Heart left ventricle (tissue), 13 donors: ENCODE measurements at regions not wholly inside any gene's neighbourhood (a gene's known extent, or its start where the extent isn't known, plus 50 kb on each side); places are given as distances from the start of the nearest gene placed in this dataset.

ENCODE experiments used
- POLR2A ChIP-seq, 2 donors: fragments of 450-650 bp; IDR thresholded peaks; one replicate each; pipeline ENCODE4 v1.6.1; 2017; ENCODE audit warnings: antibody characterized with exemption in 2 of 2, mild to moderate bottlenecking in 2 of 2, moderate library complexity in 2 of 2
- TF ChIP-seq, protein P1 (sequence below), 12 donors: fragments of 200-600 bp; sonication (generic) in 4 of 12; IDR thresholded peaks; one replicate each; pipeline versions ENCODE4 v1.5.0 to v1.8.0; 2018 to 2022; ENCODE audit warnings: antibody characterized with exemption in 12 of 12, mild to moderate bottlenecking in 5 of 12
- donor health status: ischemic (EF 13 %, LVEDD 7.1; RV severe dilation, severe dysfunction).
- donor health status: DM: no; HTN: yes; CAD: no.
- donor health status: DM: no; HTN: no; CAD: no.
- donor health status: ischemic (EF 25% LVEDD 6.9; RV normal size, moderate dysfunction).
- donor health status: ischemic (EF 25% LVEDD 5.7; RV mildly dilated, moderate dysfunction).
- donor health status: ischemic (EF 35%, LVEDD 5.7; RV mildly dilated, moderate dysfunction).
- donor health status: nonischemic (EF 11% LVEDD 7.7; RV severe dilation, severe dysfunction).
- donor health status: DM: yes; HTN: yes; CAD: no.
- donor health status: PGD.
- donor health status: ischemic (EF 29% LVEDD 5.4; RV normal size, mild dysfunction).
- donor health status: nonischemic (EF 23%, LVEDD 6.1; RV moderate dilation, normal function).

DNA sequence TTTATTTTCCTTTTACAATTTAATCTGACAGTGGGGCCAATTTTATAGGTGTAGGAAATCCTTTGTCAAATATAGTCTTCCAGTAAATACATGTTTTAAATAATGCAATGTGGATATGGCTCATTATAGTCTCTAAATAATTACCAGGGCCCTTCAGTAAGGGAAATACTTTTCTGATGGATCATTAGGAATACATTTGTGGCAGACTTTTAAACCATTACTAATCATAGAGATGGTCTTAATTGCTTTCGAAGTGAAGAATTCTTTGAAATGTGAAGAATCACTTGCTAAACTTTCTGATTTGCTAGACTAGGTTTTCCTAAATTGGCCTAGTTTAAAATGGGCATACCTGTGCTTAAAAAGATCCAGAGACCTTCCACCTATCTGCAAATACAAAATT, 105.6 kb upstream of the ELL2 start:
- TF ChIP-seq POLR2A (IDR thresholded peaks at IDR 0.05): no peak
- TF ChIP-seq, protein P1, sequence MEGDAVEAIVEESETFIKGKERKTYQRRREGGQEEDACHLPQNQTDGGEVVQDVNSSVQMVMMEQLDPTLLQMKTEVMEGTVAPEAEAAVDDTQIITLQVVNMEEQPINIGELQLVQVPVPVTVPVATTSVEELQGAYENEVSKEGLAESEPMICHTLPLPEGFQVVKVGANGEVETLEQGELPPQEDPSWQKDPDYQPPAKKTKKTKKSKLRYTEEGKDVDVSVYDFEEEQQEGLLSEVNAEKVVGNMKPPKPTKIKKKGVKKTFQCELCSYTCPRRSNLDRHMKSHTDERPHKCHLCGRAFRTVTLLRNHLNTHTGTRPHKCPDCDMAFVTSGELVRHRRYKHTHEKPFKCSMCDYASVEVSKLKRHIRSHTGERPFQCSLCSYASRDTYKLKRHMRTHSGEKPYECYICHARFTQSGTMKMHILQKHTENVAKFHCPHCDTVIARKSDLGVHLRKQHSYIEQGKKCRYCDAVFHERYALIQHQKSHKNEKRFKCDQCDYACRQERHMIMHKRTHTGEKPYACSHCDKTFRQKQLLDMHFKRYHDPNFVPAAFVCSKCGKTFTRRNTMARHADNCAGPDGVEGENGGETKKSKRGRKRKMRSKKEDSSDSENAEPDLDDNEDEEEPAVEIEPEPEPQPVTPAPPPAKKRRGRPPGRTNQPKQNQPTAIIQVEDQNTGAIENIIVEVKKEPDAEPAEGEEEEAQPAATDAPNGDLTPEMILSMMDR (IDR thresholded peaks at IDR 0.05): no peak
